Nephron progenitor cell (in vitro differentiated cells): ENCODE measurements at regions not wholly inside any gene's neighbourhood (a gene's known extent, or its start where the extent isn't known, plus 50 kb on each side); places are given as distances from the start of the nearest gene placed in this dataset.
"Not testable (repeated sequence)": the region's sequence is repeated elsewhere in the genome, so short reads cannot be mapped to it uniquely, and the experiment has no call there.

Experiments
- DNase-seq: peaks from one replicate; pipeline ENCODE4 v3.0.0; 2021
- H3K27ac Mint-ChIP-seq: 2 replicates; pipeline ENCODE4 v1.8.0; 2021; ENCODE audit warnings: mild to moderate bottlenecking, moderate library complexity, mixed read lengths
- H3K27me3 Mint-ChIP-seq: 2 replicates; pipeline ENCODE4 v1.8.0; 2021; ENCODE audit warnings: mild to moderate bottlenecking, low read depth, mixed read lengths; ENCODE audit not compliant: poor library complexity
- H3K36me3 Mint-ChIP-seq: 2 replicates; pipeline ENCODE4 v1.8.0; 2021; ENCODE audit warnings: low read depth, mixed read lengths
- H3K4me1 Mint-ChIP-seq: 2 replicates; pipeline ENCODE4 v1.8.0; 2021; ENCODE audit warnings: mixed read lengths
- H3K4me3 Mint-ChIP-seq: 2 replicates; pipeline ENCODE4 v1.8.0; 2021; ENCODE audit warnings: mild to moderate bottlenecking, moderate library complexity, mixed read lengths
- H3K9me3 Mint-ChIP-seq: 2 replicates; pipeline ENCODE4 v1.8.0; 2021; ENCODE audit warnings: mild to moderate bottlenecking, moderate library complexity, mixed read lengths
- CTCF ChIP-seq: fragments of 200-600 bp; sonication (generic); IDR thresholded peaks from 2 replicates; pipeline ENCODE4 v1.5.0; 2021; ENCODE audit warnings: antibody characterized with exemption

GRCh38 chr20:48124181-48124782, 339.0 kb upstream of the SULF2 start:
- Mint-ChIP-seq H3K9me3 (peaks cover 11% of the 10 kb centered on the region), H3K27me3 (peaks cover 4% of the 10 kb centered on the region), H3K36me3 (no peaks in the 10 kb centered on the region), H3K27ac (no peak overlapping the region), H3K4me3 (no peak overlapping the region), H3K4me1 (no peaks in the 10 kb centered on the region)
- TF ChIP-seq CTCF = no peak
- no peak for DNase-seq

- Mint-ChIP-seq H3K4me1 (peaks cover 7% of the 10 kb centered on the region), H3K9me3 (peaks cover 11% of the 10 kb centered on the region), H3K27ac (no peak overlapping the region), H3K36me3 (no peaks in the 10 kb centered on the region), H3K4me3 (no peak overlapping the region), H3K27me3 (peaks cover 3% of the 10 kb centered on the region)
- TF ChIP-seq CTCF = no peak
- DNase-seq = no peak
These were observed 334.8 kb upstream of the SULF2 start for GRCh38 chr20:48120120-48120519.

- H3K36me3 Mint-ChIP-seq, H3K27me3 Mint-ChIP-seq, H3K4me3 Mint-ChIP-seq, H3K4me1 Mint-ChIP-seq, DNase-seq, H3K27ac Mint-ChIP-seq: not testable (repeated sequence)
- peaks cover 14% of the 10 kb centered on the region for H3K9me3 Mint-ChIP-seq
These were observed 334.1 kb upstream of the SULF2 start for GRCh38 chr20:48119389-48119788.

GRCh38 chr20:48115502-48115901, 330.2 kb upstream of the SULF2 start:
- Mint-ChIP-seq H3K27ac (no peak overlapping the region), H3K36me3 (no peaks in the 10 kb centered on the region), H3K27me3 (peaks cover 5% of the 10 kb centered on the region), H3K9me3 (peaks cover 4% of the 10 kb centered on the region), H3K4me1 (peaks cover 7% of the 10 kb centered on the region), H3K4me3 (no peak overlapping the region)
- no peak for TF ChIP-seq CTCF
- no peak for DNase-seq

GRCh38 chr20:48107560-48107959, 322.3 kb upstream of the SULF2 start:
- DNase-seq = no peak
- Mint-ChIP-seq H3K36me3 (no peaks in the 10 kb centered on the region), H3K4me1 (no peaks in the 10 kb centered on the region), H3K27ac (no peak overlapping the region), H3K9me3 (peaks cover 24% of the 10 kb centered on the region), H3K4me3 (no peak overlapping the region), H3K27me3 (peaks cover 9% of the 10 kb centered on the region)
- TF ChIP-seq CTCF = no peak

- no peaks in the 10 kb centered on the region for H3K36me3 Mint-ChIP-seq
- DNase-seq = no peak
- TF ChIP-seq CTCF = no peak
- peaks cover 24% of the 10 kb centered on the region for H3K9me3 Mint-ChIP-seq
- H3K4me1 Mint-ChIP-seq = no peaks in the 10 kb centered on the region
- H3K27me3 Mint-ChIP-seq = peaks cover 14% of the 10 kb centered on the region
- H3K27ac Mint-ChIP-seq = no peak overlapping the region
- H3K4me3 Mint-ChIP-seq = no peak overlapping the region
These were observed 321.1 kb upstream of the SULF2 start for GRCh38 chr20:48106428-48106827.
